ENCODE measurements at regions not wholly inside any gene's neighbourhood (a gene's known extent, or its start where the extent isn't known, plus 50 kb on each side); places are given as distances from the start of the nearest gene placed in this dataset.

DNA sequence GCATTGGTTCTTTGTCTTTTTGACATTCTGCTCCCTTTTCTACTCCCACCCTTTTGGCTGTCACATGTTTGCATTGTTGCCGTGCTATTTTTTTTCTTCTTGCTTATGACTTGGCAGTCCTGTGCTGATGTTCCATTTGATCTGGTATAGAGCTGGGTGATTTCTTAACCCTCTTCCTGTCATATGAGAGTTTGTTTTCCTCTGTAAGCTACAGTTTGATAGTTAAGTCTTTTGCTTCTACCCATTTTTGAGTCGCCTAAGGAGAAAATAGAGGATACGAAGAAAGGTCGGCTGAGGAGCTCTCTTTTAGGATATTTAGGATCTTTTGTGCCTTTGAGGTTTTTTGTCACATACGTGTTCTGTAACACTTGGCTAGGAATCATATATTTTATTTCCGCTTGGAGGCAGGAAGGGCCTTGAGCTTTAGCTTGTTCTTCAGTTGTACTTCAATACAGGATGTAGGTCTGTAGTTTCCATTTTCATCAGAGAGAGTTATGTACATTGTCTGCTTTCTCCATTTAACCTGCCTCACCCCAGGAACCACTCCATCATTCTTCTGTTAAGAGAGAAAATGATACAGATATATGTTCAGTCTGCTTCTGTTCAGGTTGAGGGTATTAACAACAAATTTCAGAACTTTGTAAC, 150.7 kb downstream of the BACH1 start:
- H3K27me3 ChIP-seq, result no peaks in the 10 kb centered on the region
- TF ChIP-seq, protein P1, sequence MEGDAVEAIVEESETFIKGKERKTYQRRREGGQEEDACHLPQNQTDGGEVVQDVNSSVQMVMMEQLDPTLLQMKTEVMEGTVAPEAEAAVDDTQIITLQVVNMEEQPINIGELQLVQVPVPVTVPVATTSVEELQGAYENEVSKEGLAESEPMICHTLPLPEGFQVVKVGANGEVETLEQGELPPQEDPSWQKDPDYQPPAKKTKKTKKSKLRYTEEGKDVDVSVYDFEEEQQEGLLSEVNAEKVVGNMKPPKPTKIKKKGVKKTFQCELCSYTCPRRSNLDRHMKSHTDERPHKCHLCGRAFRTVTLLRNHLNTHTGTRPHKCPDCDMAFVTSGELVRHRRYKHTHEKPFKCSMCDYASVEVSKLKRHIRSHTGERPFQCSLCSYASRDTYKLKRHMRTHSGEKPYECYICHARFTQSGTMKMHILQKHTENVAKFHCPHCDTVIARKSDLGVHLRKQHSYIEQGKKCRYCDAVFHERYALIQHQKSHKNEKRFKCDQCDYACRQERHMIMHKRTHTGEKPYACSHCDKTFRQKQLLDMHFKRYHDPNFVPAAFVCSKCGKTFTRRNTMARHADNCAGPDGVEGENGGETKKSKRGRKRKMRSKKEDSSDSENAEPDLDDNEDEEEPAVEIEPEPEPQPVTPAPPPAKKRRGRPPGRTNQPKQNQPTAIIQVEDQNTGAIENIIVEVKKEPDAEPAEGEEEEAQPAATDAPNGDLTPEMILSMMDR (IDR thresholded peaks at IDR 0.05; ENCODE audit: low read depth, low read length), result no peak
- H3K4me1 ChIP-seq, result no peaks in the 10 kb centered on the region
- H3K9me3 ChIP-seq, result no peaks in the 10 kb centered on the region
- DNase-seq, result no peak
- H3K36me3 ChIP-seq, result no peaks in the 10 kb centered on the region
- no peak overlapping the region for H3K4me3 ChIP-seq (ENCODE audit: low read depth, low read length)

DNA sequence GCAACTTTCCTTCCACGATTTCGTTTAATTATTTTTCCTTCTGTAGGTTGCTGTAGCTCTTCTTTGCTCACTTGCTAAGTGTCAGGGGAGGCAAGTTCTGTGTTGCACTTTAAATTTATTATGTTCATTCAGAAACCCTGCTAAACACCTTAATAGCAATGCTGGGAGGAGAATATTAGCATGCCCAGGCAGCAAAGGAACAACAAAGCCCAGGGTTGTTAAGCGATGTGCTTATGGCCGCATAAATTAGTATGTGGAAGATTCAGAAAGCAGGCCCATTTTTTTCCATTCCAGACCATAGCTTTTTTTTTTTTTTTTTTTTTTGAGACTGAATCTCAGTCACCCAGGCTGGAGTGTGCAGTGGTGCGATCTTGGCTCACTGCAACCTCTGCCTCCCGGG, 151.3 kb downstream of the BACH1 start:
- no peaks in the 10 kb centered on the region for H3K4me1 ChIP-seq
- no peak for DNase-seq
- TF ChIP-seq, protein P1 (IDR thresholded peaks at IDR 0.05; ENCODE audit: low read depth, low read length), result no peak

DNA sequence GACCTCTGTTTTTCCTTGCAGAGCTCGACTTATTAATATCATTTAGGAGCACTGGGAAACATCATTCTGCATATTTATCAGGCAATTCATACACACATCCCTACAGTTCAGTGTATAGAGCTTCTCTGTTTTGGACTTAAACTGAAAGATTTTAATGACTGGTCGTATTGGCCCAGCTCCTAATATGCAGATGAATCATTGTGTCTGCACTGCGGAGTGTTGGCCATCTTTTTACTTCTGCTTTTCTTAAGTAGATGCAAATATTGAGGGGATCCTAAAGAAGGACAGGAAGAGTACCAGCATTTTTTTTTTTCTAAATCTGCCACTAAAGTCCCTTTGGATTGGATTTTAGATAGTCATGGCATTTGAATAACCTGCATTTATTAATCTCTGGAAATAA, 154.8 kb downstream of the BACH1 start:
- Histone ChIP-seq H3K4me3 (ENCODE audit: low read depth, low read length) (no peak overlapping the region), H3K9me3 (no peaks in the 10 kb centered on the region), H3K36me3 (no peaks in the 10 kb centered on the region), H3K4me1 (no peaks in the 10 kb centered on the region), H3K27me3 (no peaks in the 10 kb centered on the region)
- DNase-seq, result no peak
- TF ChIP-seq, protein P1 (IDR thresholded peaks at IDR 0.05; ENCODE audit: low read depth, low read length), result no peak

More for the DNA sequence above, 151.3 kb downstream of the BACH1 start:
- H3K9me3 ChIP-seq, result no peaks in the 10 kb centered on the region
- H3K36me3 ChIP-seq, result no peaks in the 10 kb centered on the region
- H3K27me3 ChIP-seq, result no peaks in the 10 kb centered on the region
- no peak overlapping the region for H3K4me3 ChIP-seq (ENCODE audit: low read depth, low read length)

DNA sequence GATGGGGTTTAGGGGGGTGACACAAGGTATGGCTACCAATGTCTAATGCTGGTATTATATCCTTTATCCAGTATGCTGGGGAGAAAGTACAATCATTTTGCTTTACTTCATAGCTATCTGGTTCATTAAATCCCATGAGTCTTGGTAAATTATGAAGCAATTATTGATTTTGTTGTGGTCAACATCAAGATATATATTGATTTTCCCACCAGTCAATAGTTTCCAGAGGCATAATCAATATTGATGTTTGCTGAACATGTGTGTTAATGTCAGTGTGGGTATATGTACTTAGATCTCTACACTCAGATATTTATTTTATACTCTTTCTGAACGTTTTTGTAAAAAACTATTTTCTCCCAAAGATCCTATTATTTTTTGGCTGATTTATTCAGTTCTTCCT, 155.5 kb downstream of the BACH1 start:
- TF ChIP-seq, protein P1 (IDR thresholded peaks at IDR 0.05; ENCODE audit: low read depth, low read length), result no peak
- DNase-seq, result no peak
- Histone ChIP-seq H3K27me3 (no peaks in the 10 kb centered on the region), H3K4me3 (ENCODE audit: low read depth, low read length) (no peak overlapping the region), H3K9me3 (no peaks in the 10 kb centered on the region), H3K36me3 (no peaks in the 10 kb centered on the region), H3K4me1 (no peaks in the 10 kb centered on the region)

DNA sequence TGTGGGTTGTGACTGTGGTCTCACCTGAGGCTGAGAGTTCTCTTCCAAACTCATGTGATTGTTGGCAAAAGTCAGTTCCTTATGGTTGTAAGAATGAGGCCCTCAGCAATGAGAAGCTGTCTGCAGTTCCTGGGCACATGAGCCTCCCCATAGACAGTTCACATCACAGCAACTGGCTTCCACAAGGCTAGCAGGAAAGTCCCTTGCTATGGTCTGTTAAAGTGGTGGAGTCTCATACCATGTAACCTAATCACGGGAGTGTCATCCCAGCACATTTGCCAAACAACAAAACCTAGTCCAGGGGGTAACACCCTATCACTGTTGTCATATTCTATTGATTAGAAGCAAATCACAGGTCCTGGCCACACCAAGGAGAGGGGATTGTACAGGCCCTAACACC, 163.8 kb downstream of the BACH1 start:
- TF ChIP-seq, protein P1 (IDR thresholded peaks at IDR 0.05; ENCODE audit: low read depth, low read length), result no peak
- H3K27me3 ChIP-seq, result no peaks in the 10 kb centered on the region
- H3K36me3 ChIP-seq, result no peaks in the 10 kb centered on the region
- no peak overlapping the region for H3K4me3 ChIP-seq (ENCODE audit: low read depth, low read length)
- no peak for DNase-seq
- H3K9me3 ChIP-seq, result no peaks in the 10 kb centered on the region
- H3K4me1 ChIP-seq, result no peaks in the 10 kb centered on the region

DNA sequence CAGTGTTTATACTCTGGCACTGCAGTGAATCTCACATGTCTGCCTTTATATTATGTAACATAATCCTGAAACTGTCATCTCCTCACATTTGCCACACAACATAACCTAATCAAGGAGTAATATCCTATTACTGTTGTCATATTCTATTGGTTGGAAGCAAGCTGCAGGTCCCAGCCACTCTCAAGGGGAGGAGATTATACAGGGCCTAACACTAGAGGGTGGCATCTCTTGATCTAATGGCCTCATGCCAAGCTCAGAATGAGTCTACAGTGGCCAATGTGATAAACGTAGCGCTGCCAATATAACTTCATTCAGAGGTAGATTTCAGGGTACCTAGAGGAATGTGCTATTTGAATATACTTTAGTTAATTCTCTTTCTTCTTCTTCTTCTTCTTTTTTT, 166.8 kb downstream of the BACH1 start:
- no peaks in the 10 kb centered on the region for H3K36me3 ChIP-seq
- TF ChIP-seq, protein P1 (IDR thresholded peaks at IDR 0.05; ENCODE audit: low read depth, low read length), result no peak
- DNase-seq, result peak; percentile 23

More for the DNA sequence above, 166.8 kb downstream of the BACH1 start:
- Histone ChIP-seq H3K9me3 (no peaks in the 10 kb centered on the region), H3K4me3 (ENCODE audit: low read depth, low read length) (no peak overlapping the region), H3K27me3 (no peaks in the 10 kb centered on the region), H3K4me1 (no peaks in the 10 kb centered on the region)
